HS-27A (cell line): ENCODE measurements at regions not wholly inside any gene's neighbourhood (a gene's known extent, or its start where the extent isn't known, plus 50 kb on each side); places are given as distances from the start of the nearest gene placed in this dataset.

Source experiments
- DNase-seq: peaks from one replicate; pipeline ENCODE4 v3.0.0-alpha.2; 2012; ENCODE audit warnings: low read depth, missing footprints

DNA sequence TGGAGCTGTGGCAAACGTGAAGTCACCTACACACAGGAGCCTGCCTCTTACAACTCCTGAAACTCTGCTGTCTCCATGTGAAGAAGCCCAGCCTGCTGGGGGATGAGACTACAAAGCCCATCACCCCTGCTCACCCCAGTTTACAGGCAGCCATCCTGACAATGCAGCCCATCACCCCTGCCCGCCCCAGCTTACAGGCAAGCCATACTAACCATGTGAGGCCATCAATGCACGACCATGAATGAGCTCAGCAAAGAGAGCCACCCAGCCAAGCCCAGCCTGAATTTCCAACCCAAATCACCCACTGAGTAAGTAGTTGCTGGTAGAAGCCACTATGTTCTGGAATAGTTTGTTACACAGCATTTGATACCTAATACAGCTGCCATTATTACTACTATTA is 185.4 kb upstream of the NSMCE3 start:
- DNase-seq = no peak

- no peak for DNase-seq
Measured at GRCh38 chr15:29454506-29454905, 184.9 kb upstream of the NSMCE3 start.

DNA sequence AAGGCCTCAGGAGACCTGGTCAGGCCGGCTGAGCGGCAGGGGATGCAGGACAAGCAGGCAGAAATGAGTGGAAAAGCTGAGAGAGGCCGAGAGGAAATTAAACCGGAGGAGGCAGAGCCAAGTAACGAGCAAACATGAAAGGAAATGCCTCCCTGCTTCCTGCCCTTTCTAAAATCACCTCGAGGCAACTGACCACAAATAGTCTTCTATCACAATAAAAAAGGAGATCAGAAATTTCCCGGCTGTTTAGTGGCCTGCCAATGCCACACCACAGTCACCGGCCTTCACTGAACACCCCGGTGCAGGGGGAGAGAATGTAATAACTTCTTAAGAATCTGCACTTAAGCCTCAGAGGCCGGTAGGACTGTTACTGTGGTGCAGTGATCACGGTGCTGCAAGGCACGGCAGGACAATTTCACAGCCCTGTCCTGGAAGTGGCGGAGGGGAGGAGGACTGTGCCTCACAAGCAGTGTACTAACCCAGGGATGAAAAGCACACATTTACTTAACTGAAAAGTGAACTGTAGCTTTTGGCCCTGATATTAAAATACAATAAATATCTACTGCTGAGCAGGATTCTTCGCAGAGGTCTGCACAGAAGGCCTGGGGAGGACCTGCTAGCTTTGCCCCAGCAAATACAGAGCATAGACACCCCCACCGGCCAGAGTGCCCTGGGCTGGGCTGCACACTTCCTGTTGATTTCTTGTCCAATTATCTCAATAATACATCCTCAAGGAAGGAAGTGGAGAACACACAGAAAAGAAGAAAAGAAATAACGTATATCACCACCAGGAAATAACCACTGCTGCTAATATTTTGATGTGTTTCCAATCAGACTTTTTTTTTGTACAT is 183.5 kb upstream of the NSMCE3 start:
- no peak for DNase-seq

GRCh38 chr15:29451201-29451781 is 181.7 kb upstream of the NSMCE3 start:
- DNase-seq = no peak

GRCh38 chr15:29449136-29449535 is 179.5 kb upstream of the NSMCE3 start:
- DNase-seq = no peak

DNA sequence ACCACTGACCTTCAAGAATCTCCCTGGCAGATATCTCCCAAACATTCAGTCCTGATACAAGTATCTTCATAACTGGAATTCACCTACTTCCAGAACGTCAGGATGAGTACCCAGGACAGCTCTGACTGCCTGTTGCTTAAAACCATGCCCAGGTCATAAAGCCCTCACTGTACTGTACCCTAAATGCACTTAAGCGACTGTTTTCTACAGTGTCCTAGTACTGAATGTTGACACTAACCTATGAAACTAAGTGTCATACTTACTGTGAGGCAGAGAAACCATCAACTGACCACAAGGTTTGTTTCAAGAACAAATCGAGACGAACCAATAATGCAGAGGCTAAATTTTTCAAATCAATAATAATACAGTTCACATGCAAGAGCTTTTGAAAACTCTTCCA is 178.7 kb upstream of the NSMCE3 start:
- no peak for DNase-seq

GRCh38 chr15:29446480-29446879 is 176.9 kb upstream of the NSMCE3 start:
- DNase-seq = no peak

GRCh38 chr15:29442532-29442931 is 172.9 kb upstream of the NSMCE3 start:
- DNase-seq = no peak

- no peak for DNase-seq
Measured at GRCh38 chr15:29440541-29440940, 170.9 kb upstream of the NSMCE3 start.

DNA sequence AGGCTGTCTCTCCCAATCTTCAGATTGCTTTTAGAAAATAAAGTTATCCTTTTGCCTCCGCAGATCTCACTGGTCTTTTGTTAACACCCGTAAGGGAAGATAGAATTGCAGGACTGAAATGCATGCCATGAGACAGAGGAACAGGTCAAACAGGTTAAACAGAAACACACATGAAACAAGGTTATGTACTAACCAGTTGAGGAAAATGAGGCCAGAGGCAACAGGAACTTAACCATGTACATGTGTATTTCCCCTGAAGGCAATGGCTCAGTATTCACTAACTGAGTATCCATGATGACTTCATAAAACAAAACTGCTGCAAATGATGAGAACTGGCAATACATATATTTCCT is 169.1 kb upstream of the NSMCE3 start:
- DNase-seq = no peak

GRCh38 chr15:29437888-29438702 is 168.5 kb upstream of the NSMCE3 start:
- no peak for DNase-seq

GRCh38 chr15:29435811-29436210 is 166.2 kb upstream of the NSMCE3 start:
- DNase-seq = no peak

DNA sequence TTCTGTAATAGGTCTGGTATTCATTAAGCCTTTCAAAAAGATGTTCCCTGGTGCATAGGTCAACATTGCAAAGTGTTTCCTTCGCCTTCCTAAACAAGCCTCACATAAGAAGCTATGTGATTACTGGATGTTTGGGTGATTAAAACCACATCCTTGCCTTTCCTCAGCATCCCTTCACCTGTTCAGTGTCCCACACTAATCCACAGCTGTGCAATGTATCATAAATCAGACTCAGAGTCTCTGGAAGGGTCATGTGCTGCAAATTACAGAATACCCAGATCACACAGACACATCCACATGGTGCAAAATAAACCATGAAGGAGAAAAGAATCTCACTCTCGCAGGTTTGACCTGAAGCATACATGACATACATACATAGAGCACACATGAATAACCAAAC is 164.7 kb upstream of the NSMCE3 start:
- no peak for DNase-seq

GRCh38 chr15:29433507-29434248 is 164.1 kb upstream of the NSMCE3 start:
- no peak for DNase-seq

- DNase-seq = no peak
Measured at GRCh38 chr15:29433050-29433318, 163.4 kb upstream of the NSMCE3 start.

GRCh38 chr15:29432191-29433049 is 162.8 kb upstream of the NSMCE3 start:
- no peak for DNase-seq

DNA sequence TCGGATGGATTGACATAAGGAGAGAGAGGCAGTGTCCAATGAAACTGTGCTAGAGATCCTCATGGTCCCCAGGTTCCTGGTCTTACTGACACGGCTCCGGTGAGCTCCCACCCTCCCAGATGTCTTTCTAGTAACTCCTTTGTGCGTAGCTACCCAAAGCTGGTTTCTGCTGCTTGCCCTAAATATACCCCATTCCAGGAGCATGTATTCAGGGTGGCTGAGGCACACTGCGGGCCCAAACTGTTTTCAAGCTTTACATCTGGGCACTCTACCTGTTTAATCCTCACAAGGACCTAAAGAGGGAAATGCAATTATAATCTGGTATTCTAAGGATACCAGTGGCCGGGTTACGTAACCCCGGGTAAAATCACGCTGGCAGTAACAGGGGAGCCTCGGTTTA is 161.2 kb upstream of the NSMCE3 start:
- DNase-seq = no peak

DNA sequence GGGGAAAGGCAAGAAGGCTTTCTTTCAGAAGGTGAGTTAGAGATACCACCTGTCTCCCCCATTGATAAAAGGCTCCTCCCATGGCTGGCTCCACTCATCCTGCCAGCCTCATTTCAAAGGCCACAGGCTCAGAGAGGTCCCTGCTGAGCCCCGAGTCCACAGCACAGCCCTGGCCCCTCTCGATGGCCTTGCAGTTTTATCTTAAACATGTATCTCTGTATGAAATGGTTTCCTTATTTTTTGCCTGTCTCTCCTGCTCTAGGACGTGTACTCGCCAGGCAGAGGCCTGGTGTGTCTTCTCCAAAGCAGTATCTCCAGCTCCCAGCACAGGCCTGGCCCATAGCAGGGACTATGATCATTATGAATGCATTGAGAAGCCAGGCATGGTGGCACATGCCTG is 160.5 kb upstream of the NSMCE3 start:
- no peak for DNase-seq

DNA sequence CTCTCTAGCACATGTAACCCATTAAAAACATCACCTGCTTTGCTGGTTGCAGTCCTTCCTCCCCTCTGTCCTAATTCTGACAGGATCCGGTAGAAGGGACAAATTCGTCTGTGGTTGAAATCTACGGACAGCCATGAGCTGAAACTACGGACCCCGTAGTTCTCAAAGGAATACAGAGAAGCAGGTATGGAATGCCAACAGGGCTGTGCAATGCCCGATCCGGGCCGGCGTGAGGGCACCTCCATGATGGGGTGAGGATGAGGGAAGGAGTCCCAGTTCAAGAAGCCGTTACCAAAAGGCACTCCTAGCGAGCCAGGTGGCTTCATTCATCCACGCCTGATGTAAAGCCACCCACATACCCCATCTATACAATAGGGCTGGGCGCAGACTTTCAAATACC is 160.0 kb upstream of the NSMCE3 start:
- no peak for DNase-seq

DNA sequence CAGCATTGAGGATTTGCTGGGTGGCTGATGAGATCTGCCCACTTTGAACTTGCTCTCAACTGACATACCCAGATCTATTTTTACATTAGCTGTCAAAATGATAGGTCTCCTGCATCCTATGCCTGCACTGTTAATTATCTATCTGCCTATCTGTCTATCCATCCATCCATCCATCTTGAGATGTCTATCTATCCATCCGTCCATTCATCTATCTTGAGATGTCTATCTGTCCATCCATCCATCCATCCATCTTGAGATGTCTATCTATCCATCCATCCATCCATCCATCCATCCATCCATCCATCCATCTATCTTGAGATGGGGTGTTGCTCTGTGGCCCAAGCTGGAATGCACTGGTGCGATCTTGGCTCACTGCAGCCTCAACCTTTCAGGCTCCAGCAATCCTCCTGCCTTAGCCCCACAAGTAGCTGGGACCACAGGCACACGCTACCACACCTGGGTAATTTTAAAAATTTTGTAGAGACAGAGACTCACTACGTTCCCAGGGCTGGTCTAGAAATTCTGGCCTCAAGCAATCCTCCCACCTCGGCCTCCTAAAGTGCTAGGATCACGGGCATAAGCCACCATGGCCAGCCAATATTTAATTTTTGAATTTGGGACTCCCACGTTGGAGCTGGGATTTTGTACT is 159.4 kb upstream of the NSMCE3 start:
- no peak for DNase-seq

DNA sequence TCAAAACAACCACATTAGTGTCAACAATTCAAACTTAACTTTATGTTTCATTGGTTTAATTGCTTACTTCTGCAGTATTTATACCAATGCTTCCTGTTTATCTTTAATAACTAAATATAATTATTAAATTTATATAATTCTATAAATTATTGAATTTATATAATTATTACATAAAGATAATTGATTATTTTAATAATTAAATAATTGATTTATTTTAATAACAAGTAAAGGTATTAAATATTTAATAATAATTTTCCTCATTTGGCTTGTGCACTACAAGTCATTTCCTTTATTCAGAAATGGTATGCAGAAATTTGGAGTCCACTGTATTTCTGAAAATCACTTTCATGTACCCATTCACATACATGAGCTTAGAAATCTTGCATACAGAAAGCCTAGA is 156.2 kb upstream of the NSMCE3 start:
- DNase-seq = no peak
